ENCODE measurements at regions not wholly inside any gene's neighbourhood (a gene's known extent, or its start where the extent isn't known, plus 50 kb on each side); places are given as distances from the start of the nearest gene placed in this dataset.

DNA sequence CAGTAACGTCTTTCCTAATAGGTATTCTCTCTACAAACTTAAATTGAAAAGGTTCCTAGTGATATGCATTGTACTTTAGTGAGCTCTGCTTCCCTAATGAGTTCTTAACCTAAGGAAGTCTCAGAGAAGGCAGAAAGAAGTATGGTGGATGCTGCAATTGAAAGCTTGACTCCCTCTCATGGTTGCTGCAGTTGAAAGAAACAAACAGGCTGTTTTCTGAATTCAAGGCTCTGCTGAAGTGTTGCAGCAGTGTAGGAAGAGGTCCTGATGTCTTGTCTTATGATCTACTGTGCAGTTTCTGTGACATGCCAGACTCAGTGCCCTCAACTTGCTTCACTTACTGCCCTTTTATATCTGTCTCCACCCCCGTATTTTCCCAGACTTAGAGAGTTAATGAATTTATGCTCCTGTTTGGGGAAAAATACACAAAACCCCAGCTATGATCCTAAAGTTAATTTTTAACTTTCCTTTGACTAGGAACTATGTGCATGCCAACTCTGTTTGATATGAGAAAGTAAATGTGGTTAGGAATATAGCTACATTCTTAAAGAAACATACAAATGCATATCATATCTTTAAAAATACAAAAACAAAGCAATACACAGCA is 655.3 kb upstream of the FAM98A start:
- Histone ChIP-seq H3K4me1 (ENCODE audit: control insufficient read depth in 1 of 2, insufficient read depth in 2 of 2, low read length in 2 of 2) (no peaks in the 10 kb centered on the region), H3K36me3 (replicated peaks in 1 of 2; ENCODE audit: control insufficient read depth in 1 of 2, insufficient read depth in 2 of 2, low read length in 2 of 2) (no peaks in the 10 kb centered on the region), H2AFZ (ENCODE audit: insufficient read depth, low read depth, low read length, poor library complexity, severe bottlenecking) (no peak overlapping the region), H3K27me3 (ENCODE audit: control insufficient read depth in 2 of 2, insufficient read depth in 2 of 2, low read length in 2 of 2) (no peaks in the 10 kb centered on the region), H3K9me3 (replicated peaks in 1 of 2; ENCODE audit: control insufficient read depth in 1 of 2, insufficient read depth in 1 of 2, low read length in 2 of 2) (no peaks in the 10 kb centered on the region), H3K4me2 (replicated peaks; ENCODE audit: extremely low read depth, low read length, poor library complexity, severe bottlenecking) (no peak overlapping the region), H3K9ac (ENCODE audit: insufficient read depth, low read length, poor library complexity, severe bottlenecking) (no peak overlapping the region), H3K4me3 (replicated peaks in 1 of 3; ENCODE audit: low read depth in 2 of 3, low read length in 3 of 3) (no peak overlapping the region), H3K27ac (ENCODE audit: low read depth in 1 of 2, low read length in 2 of 2) (no peak overlapping the region), H3K79me2 (ENCODE audit: insufficient read depth, low read length) (no peaks in the 10 kb centered on the region), H4K20me1 (ENCODE audit: insufficient read depth, low read length) (no peaks in the 10 kb centered on the region)
- no CpG with 5 or more reads among the region's 2 CpGs for WGBS (ENCODE audit: insufficient coverage)
- TF ChIP-seq, protein P1, sequence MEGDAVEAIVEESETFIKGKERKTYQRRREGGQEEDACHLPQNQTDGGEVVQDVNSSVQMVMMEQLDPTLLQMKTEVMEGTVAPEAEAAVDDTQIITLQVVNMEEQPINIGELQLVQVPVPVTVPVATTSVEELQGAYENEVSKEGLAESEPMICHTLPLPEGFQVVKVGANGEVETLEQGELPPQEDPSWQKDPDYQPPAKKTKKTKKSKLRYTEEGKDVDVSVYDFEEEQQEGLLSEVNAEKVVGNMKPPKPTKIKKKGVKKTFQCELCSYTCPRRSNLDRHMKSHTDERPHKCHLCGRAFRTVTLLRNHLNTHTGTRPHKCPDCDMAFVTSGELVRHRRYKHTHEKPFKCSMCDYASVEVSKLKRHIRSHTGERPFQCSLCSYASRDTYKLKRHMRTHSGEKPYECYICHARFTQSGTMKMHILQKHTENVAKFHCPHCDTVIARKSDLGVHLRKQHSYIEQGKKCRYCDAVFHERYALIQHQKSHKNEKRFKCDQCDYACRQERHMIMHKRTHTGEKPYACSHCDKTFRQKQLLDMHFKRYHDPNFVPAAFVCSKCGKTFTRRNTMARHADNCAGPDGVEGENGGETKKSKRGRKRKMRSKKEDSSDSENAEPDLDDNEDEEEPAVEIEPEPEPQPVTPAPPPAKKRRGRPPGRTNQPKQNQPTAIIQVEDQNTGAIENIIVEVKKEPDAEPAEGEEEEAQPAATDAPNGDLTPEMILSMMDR (IDR thresholded peaks at IDR 0.05) = no peak
- H3K4me1 Mint-ChIP-seq = no peaks in the 10 kb centered on the region
- peaks cover 0 to 5% (median 0%) of the 10 kb centered on the region in 7 donors for H3K9me3 Mint-ChIP-seq
- H3K27ac Mint-ChIP-seq = no peak overlapping the region
- no peak for DNase-seq
- intact Hi-C loops (cut with micrococcal nuclease) = no loop called here
- H3K36me3 Mint-ChIP-seq = no peaks in the 10 kb centered on the region
- no peak overlapping the region for H3K4me3 Mint-ChIP-seq
- H3K27me3 Mint-ChIP-seq (ENCODE audit: low read depth in 3 of 3) = peaks cover 0 to 4% (median 0%) of the 10 kb centered on the region in 3 donors

- Histone ChIP-seq H3K4me3 (replicated peaks in 1 of 3; ENCODE audit: low read depth in 2 of 3, low read length in 3 of 3) (no peak overlapping the region), H3K4me1 (ENCODE audit: control insufficient read depth in 1 of 2, insufficient read depth in 2 of 2, low read length in 2 of 2) (no peaks in the 10 kb centered on the region), H2AFZ (ENCODE audit: insufficient read depth, low read depth, low read length, poor library complexity, severe bottlenecking) (no peak overlapping the region), H3K9me3 (replicated peaks in 1 of 2; ENCODE audit: control insufficient read depth in 1 of 2, insufficient read depth in 1 of 2, low read length in 2 of 2) (no peaks in the 10 kb centered on the region), H3K4me2 (replicated peaks; ENCODE audit: extremely low read depth, low read length, poor library complexity, severe bottlenecking) (no peak overlapping the region), H3K27me3 (ENCODE audit: control insufficient read depth in 2 of 2, insufficient read depth in 2 of 2, low read length in 2 of 2) (no peaks in the 10 kb centered on the region), H3K79me2 (ENCODE audit: insufficient read depth, low read length) (no peaks in the 10 kb centered on the region), H3K9ac (ENCODE audit: insufficient read depth, low read length, poor library complexity, severe bottlenecking) (no peak overlapping the region), H3K36me3 (replicated peaks in 1 of 2; ENCODE audit: control insufficient read depth in 1 of 2, insufficient read depth in 2 of 2, low read length in 2 of 2) (no peaks in the 10 kb centered on the region), H3K27ac (ENCODE audit: low read depth in 1 of 2, low read length in 2 of 2) (no peak overlapping the region), H4K20me1 (ENCODE audit: insufficient read depth, low read length) (no peaks in the 10 kb centered on the region)
- H3K4me1 Mint-ChIP-seq = no peaks in the 10 kb centered on the region
- H3K9me3 Mint-ChIP-seq = peaks cover 0 to 3% (median 0%) of the 10 kb centered on the region in 7 donors
- TF ChIP-seq, protein P1 (IDR thresholded peaks at IDR 0.05) = no peak
- intact Hi-C loops (cut with micrococcal nuclease) = no loop called here
- no peak overlapping the region for H3K4me3 Mint-ChIP-seq
- H3K27me3 Mint-ChIP-seq (ENCODE audit: low read depth in 3 of 3) = peaks cover 0 to 4% (median 0%) of the 10 kb centered on the region in 3 donors
- 0% methylated on average over 1 of the region's 3 CpGs for WGBS (ENCODE audit: insufficient coverage)
- DNase-seq = no peak
- H3K27ac Mint-ChIP-seq = no peak overlapping the region
- H3K36me3 Mint-ChIP-seq = no peaks in the 10 kb centered on the region
Observed at GRCh38 chr2:34252111-34252510, 653.0 kb upstream of the FAM98A start.

Measured in CD14-positive monocyte (primary cell).